Stimulated activated naive B cell treated with anti-CD40 and anti-IgM and Interleukin-4, amounts not matched to agents 10 μg/mL and 1 μg/mL and 100 μg/mL, for 72 hours (primary cell): ENCODE measurements at regions not wholly inside any gene's neighbourhood (a gene's known extent, or its start where the extent isn't known, plus 50 kb on each side); places are given as distances from the start of the nearest gene placed in this dataset.
"Not testable (repeated sequence)": the region's sequence is repeated elsewhere in the genome, so short reads cannot be mapped to it uniquely, and the experiment has no call there.

Experiments
- ATAC-seq, 2 donors: fragments of 150-1000 bp; cut with Tn5 transposase; replicated peaks; 2 replicates each; pipeline ENCODE4 v1.10.0; 2021; ENCODE audit warnings: moderate library complexity in 1 of 2
- DNase-seq: peaks from one replicate; pipeline ENCODE4 v3.0.0; 2021
- H3K27ac Mint-ChIP-seq: one replicate; pipeline ENCODE4 v1.8.0; 2022; ENCODE audit warnings: mild to moderate bottlenecking, mixed read lengths
- H3K27me3 Mint-ChIP-seq, 2 donors: one replicate each; pipeline ENCODE4 v1.8.0; 2022; ENCODE audit warnings: mixed read lengths in 2 of 2
- H3K36me3 Mint-ChIP-seq, 2 donors: one replicate each; pipeline ENCODE4 v1.8.0; 2022; ENCODE audit warnings: mixed read lengths in 2 of 2, mild to moderate bottlenecking in 1 of 2
- H3K4me1 Mint-ChIP-seq, 2 donors: one replicate each; pipeline ENCODE4 v1.8.0; 2022; ENCODE audit warnings: mixed read lengths in 2 of 2, mild to moderate bottlenecking in 1 of 2
- H3K4me3 Mint-ChIP-seq, 2 donors: one replicate each; pipeline ENCODE4 v1.8.0; 2022; ENCODE audit warnings: mild to moderate bottlenecking in 2 of 2, mixed read lengths in 2 of 2, moderate library complexity in 1 of 2
- H3K9me3 Mint-ChIP-seq, 2 donors: one replicate each; pipeline ENCODE4 v1.8.0; 2022; ENCODE audit warnings: mixed read lengths in 2 of 2, mild to moderate bottlenecking in 1 of 2

GRCh38 chr6:113774127-113774825, 82.9 kb upstream of the MARCKS start:
- no peak overlapping the region for H3K27ac Mint-ChIP-seq
- no peaks in the 10 kb centered on the region for H3K27me3 Mint-ChIP-seq
- H3K9me3 Mint-ChIP-seq: no peaks in the 10 kb centered on the region
- H3K4me1 Mint-ChIP-seq: peaks cover 4 to 6% of the 10 kb centered on the region in 2 donors
- DNase-seq (no peak), ATAC-seq (peak; percentile 62 to 65)
- H3K36me3 Mint-ChIP-seq: no peaks in the 10 kb centered on the region
- H3K4me3 Mint-ChIP-seq: no peak overlapping the region

DNA sequence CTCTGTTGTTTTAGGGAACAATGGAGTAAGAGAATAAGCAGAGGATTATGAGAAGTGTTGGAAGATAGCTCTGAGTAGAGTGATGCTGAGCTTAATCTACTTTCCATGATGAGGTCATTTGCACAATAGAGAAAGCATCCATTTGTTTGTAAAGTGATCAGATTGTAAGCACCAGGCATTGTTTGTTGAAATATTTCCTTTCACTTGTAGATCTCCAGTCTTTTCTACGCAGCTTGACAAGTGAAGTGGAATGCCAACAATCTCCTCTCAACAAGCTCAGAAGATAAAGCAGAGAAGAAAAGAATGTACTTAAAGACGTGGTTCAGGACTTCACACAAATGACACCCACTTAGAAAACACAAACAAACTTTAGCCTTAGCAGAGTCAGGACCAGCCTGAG, 80.1 kb upstream of the MARCKS start:
- Mint-ChIP-seq H3K27me3 (no peaks in the 10 kb centered on the region), H3K36me3 (no peaks in the 10 kb centered on the region), H3K4me3 (no peak overlapping the region), H3K4me1 (peaks cover 4 to 6% of the 10 kb centered on the region in 2 donors), H3K9me3 (no peaks in the 10 kb centered on the region), H3K27ac (no peak overlapping the region)
- DNase-seq (no peak), ATAC-seq (no peak)

DNA sequence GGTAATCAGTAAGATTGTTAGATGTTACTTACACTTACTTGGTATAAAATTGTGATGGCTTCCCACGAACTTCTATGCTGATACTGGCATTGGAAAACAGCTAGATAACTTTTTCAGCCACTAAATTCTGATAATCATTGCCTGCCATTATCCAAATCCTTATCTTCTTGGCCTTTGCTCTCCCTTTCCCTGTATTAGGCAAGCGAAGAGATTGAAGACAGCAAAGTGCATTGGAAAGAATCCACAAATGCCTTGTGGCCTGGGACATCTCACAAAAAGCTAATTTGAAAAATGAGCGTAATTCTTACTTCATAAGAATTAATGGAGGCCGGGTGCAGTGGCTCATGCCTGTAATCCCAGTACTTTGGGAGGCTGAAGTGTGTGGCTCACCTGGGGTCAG, 79.5 kb upstream of the MARCKS start:
- H3K4me3 Mint-ChIP-seq: no peak overlapping the region
- H3K27me3 Mint-ChIP-seq: no peaks in the 10 kb centered on the region
- H3K36me3 Mint-ChIP-seq: no peaks in the 10 kb centered on the region
- no peak for ATAC-seq
- H3K27ac Mint-ChIP-seq: no peak overlapping the region
- no peak for DNase-seq
- H3K4me1 Mint-ChIP-seq: peaks cover 4 to 6% of the 10 kb centered on the region in 2 donors
- H3K9me3 Mint-ChIP-seq: no peaks in the 10 kb centered on the region

GRCh38 chr6:113779656-113780055, 77.5 kb upstream of the MARCKS start:
- Mint-ChIP-seq H3K4me3 (no peak overlapping the region), H3K9me3 (no peaks in the 10 kb centered on the region), H3K27me3 (no peaks in the 10 kb centered on the region), H3K4me1 (peaks cover 1 to 2% of the 10 kb centered on the region in 2 donors), H3K36me3 (no peaks in the 10 kb centered on the region), H3K27ac (no peak overlapping the region)
- ATAC-seq (no peak), DNase-seq (no peak)

GRCh38 chr6:113782636-113783035, 74.5 kb upstream of the MARCKS start:
- Mint-ChIP-seq H3K4me3 (no peak overlapping the region), H3K27ac (no peak overlapping the region), H3K9me3 (no peaks in the 10 kb centered on the region), H3K36me3 (no peaks in the 10 kb centered on the region), H3K27me3 (no peaks in the 10 kb centered on the region), H3K4me1 (no peaks in the 10 kb centered on the region)
- ATAC-seq (no peak), DNase-seq (no peak)

- Mint-ChIP-seq H3K4me3 (no peak overlapping the region), H3K27me3 (no peaks in the 10 kb centered on the region), H3K27ac (no peak overlapping the region), H3K4me1 (no peaks in the 10 kb centered on the region), H3K36me3 (no peaks in the 10 kb centered on the region), H3K9me3 (no peaks in the 10 kb centered on the region)
- no peak for DNase-seq
- no peak for ATAC-seq
Measured at GRCh38 chr6:113786168-113786567, 71.0 kb upstream of the MARCKS start.

DNA sequence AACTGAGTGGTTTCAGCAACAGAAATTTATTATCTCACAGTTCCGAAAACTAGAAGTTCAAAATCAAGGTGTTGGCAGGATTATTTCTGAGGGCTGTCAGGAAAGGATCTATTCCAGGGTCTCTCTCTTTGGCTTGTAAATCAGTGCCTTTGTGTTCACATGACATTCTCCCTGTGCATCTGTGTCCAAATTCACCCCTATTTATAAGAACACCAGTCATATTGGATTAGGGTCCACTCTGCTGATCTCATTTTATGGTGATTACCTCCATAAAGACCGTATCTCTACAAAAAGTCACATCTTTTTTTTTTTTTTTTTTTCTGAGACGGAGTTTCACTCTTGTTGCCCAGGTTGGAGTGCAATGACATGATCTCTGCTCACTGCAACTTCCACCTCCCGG, 68.6 kb upstream of the MARCKS start:
- Mint-ChIP-seq H3K27me3 (no peaks in the 10 kb centered on the region), H3K4me1 (no peaks in the 10 kb centered on the region), H3K36me3 (no peaks in the 10 kb centered on the region), H3K27ac (no peak overlapping the region), H3K9me3 (peaks cover 0 to under 1% of the 10 kb centered on the region in 2 donors), H3K4me3 (no peak overlapping the region)
- DNase-seq (no peak), ATAC-seq (no peak)

DNA sequence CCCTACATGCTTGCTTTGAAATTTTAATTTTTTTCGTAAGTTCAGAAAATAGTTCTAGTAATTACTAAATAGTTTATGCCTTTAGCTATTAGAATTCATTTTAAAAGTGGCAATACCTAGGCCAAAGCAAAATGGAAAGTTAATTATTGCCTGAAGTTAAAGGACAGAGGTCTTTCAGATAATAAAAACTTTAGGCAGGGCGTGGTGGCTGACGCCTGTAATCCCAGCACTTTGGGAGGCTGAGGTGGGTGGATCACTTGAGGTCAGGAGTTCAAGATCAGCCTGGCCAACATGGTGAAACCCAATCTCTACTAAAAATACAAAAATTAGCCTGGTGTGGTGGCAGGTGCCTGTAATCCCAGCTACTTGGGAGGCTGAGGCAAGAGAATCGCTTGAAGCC, 65.9 kb upstream of the MARCKS start:
- not testable (repeated sequence) for H3K27ac Mint-ChIP-seq, ATAC-seq, H3K36me3 Mint-ChIP-seq, H3K4me1 Mint-ChIP-seq, H3K27me3 Mint-ChIP-seq, DNase-seq, H3K4me3 Mint-ChIP-seq
- H3K9me3 Mint-ChIP-seq: peaks cover 11 to 12% of the 10 kb centered on the region in 2 donors

DNA sequence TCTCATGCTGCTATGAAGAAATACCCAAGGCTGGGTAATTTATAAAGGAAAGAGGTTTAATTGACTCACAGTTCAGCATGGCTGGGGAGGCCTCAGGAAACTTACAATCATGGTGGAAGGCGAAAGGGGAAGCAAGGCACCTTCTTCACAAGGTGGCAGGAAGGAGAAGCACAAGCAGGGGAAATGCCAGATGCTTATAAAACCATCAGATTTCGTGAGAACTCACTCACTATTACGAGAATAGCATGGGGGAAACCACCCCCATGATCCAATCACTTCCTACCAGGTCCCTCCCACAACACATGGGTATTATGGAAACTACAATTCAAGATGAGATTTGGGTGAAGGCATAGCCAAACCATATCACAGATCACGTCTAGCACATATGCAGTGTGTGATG, 61.8 kb upstream of the MARCKS start:
- H3K4me1 Mint-ChIP-seq, H3K4me3 Mint-ChIP-seq, H3K36me3 Mint-ChIP-seq, DNase-seq, H3K27me3 Mint-ChIP-seq: not testable (repeated sequence)
- peaks cover 11 to 14% of the 10 kb centered on the region in 2 donors for H3K9me3 Mint-ChIP-seq
- peak overlapping the region; percentile 83 for H3K27ac Mint-ChIP-seq
- peak; percentile 45 to 55 for ATAC-seq

DNA sequence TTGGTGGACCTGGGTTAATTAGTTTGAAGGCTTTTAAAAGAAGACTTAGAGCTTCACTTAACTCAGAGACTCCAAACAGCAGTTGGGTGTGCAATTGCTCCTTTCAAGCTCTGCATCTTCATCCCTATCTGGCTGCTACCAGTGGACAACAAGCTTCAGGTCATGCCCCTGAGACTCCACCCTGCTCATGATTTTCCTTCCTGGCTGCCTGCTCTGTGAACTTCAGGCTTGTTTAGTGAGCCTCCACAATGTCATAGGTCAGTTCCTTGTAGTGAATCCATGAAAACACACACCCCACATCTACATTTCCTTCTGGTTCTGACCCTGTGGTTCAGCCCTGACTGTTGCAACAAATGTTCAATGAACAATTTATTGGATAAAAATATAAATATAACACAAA, 61.1 kb upstream of the MARCKS start:
- Mint-ChIP-seq H3K27me3 (no peaks in the 10 kb centered on the region), H3K4me3 (no peak overlapping the region), H3K4me1 (peaks cover 0 to 8% of the 10 kb centered on the region in 2 donors), H3K27ac (no peak overlapping the region), H3K36me3 (peaks cover 8 to 9% of the 10 kb centered on the region in 2 donors), H3K9me3 (peaks cover 11 to 14% of the 10 kb centered on the region in 2 donors)
- DNase-seq (no peak), ATAC-seq (no peak)

DNA sequence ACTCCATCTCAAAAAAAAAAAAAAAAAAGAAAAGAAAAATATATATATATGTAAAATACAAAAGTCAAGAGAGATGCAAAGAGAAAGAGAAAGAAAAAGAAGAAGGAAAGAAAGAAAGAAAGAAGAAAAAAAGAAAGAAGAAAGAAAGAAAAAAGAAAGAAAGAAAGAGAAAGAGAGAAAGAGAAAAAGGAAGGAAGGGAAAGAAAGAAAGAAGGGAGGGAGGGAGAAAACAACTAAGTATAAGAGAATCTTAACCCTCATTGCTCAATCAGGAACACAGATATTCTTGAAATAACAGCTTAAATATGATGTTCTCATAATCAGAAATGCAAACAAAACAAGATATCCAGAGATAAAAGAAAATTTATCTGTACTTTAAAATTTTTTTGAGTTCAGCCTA, 54.4 kb upstream of the MARCKS start:
- Mint-ChIP-seq H3K4me1 (peaks cover 13 to 29% of the 10 kb centered on the region in 2 donors), H3K36me3 (no peaks in the 10 kb centered on the region), H3K9me3 (peaks cover 0 to 3% of the 10 kb centered on the region in 2 donors), H3K27me3 (no peaks in the 10 kb centered on the region), H3K27ac (no peak overlapping the region), H3K4me3 (no peak overlapping the region)
- no peak for ATAC-seq
- DNase-seq: no peak

DNA sequence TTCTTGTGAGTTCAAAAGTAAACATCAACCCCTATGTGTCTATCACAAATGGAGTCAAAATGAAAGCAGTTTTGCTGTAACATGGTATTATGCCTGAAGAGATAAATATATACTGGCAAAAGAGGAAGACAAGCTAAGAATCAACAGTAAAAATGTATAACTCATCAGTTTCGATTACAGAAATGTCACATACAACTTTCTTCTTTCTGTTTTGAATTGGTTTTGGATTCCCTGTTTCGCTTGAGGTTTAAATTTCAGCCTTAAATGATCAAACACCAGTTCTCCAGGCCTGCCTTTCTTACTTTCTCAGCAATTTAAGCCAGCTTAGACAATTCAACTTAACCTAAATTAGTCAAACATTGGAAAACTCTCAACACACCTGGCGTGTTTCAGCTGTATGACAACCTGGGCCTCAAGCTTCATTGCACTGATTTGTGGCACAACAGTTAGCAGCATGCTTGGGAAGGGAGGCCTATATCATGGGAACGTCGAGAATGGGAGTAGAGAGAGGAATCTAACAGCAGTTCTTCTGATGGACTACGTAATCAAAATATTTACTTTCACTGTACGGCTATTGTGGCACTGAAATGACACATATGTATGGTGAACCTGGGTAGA, 51.9 kb upstream of the MARCKS start:
- Mint-ChIP-seq H3K27me3 (no peaks in the 10 kb centered on the region), H3K36me3 (no peaks in the 10 kb centered on the region), H3K4me3 (no peak overlapping the region), H3K27ac (no peak overlapping the region), H3K9me3 (peaks cover 0 to 3% of the 10 kb centered on the region in 2 donors), H3K4me1 (peaks cover 27 to 49% of the 10 kb centered on the region in 2 donors)
- ATAC-seq (peak; percentile 84), DNase-seq (no peak)

DNA sequence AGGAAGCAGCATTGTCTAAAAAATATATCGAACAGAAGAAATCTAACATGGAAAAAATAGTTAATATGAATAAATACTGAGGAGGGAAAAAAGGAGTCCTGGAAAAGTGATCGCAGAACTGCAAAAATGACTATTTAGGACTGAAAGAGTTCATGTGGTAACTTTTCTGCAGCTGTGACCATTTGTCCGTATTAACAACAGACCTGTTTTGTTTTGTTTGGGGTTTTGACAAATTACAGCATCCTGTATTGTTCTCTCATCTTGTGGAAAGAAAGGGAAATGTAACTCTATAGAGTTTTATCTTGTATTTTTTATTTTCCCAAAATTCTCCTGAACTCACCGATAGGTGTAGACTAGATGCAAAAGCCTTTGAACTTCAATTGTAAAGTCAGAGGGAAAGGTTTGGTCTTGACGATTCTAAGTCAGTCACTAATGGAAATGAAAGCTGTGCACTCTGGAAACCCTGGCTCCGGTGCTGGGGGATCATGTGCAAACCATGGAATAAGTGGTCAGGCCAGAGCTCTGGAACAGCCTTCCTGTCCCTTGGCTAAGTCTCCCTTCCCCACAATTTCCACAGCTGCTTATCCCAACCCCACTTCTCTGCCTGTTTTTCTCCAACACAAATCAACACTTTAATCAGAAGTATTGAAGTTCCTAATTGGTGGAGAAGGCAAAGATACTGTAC, 51.2 kb upstream of the MARCKS start:
- Mint-ChIP-seq H3K4me1 (peaks cover 27 to 49% of the 10 kb centered on the region in 2 donors), H3K27me3 (no peaks in the 10 kb centered on the region), H3K9me3 (peaks cover 0 to 3% of the 10 kb centered on the region in 2 donors), H3K36me3 (no peaks in the 10 kb centered on the region), H3K27ac (no peak overlapping the region), H3K4me3 (no peak overlapping the region)
- no peak for ATAC-seq
- DNase-seq: no peak
